H1 (cell line): ENCODE measurements at regions not wholly inside any gene's neighbourhood (a gene's known extent, or its start where the extent isn't known, plus 50 kb on each side); places are given as distances from the start of the nearest gene placed in this dataset.

Experiments used
- CTCF ChIA-PET: fragments of 300-600 bp; sonication (Branson Sonifier 250); formaldehyde crosslinking; loops from one replicate; lab custom pipeline; 2021; ENCODE audit not compliant: partially characterized antibody; lab: Charles Lee
- POLR2A ChIA-PET: fragments of 300-600 bp; sonication (Branson Sonifier 250); formaldehyde crosslinking; loops from one replicate; lab custom pipeline; 2021; ENCODE audit warnings: inconsistent platforms; ENCODE audit not compliant: partially characterized antibody; lab: Charles Lee
- DNase-seq, 2 experiments: peaks; one replicate each; pipeline versions ENCODE4 v3.0.0 to v3.0.0-alpha.2; 2010 to 2022; ENCODE audit warnings: low spot score in 2 of 2, low read depth in 1 of 2, mixed read lengths in 1 of 2
- FAIRE-seq: peaks from 2 replicates; lab custom pipeline; 2011; peaks lifted over from hg19 to GRCh38; lab: Jason Lieb, UNC
- H2AFZ ChIP-seq: 2 replicates; pipeline ENCODE4 v1.8.1; 2012; ENCODE audit warnings: low read length, inconsistent platforms
- H2AK5ac ChIP-seq: 2 replicates; pipeline ENCODE4 v1.6.1; 2013; ENCODE audit warnings: low read depth, low read length
- H2BK120ac ChIP-seq: replicated peaks from 2 replicates; pipeline ENCODE3; 2013; ENCODE audit warnings: low read depth, low read length, inconsistent platforms
- H2BK12ac ChIP-seq: 2 replicates; pipeline ENCODE4 v1.6.1; 2013; ENCODE audit warnings: low read depth, low read length
- H2BK15ac ChIP-seq: 2 replicates; pipeline ENCODE4 v1.6.1; 2013; ENCODE audit warnings: low read length
- H2BK20ac ChIP-seq: 2 replicates; pipeline ENCODE4 v1.6.1; 2013; ENCODE audit warnings: low read length
- H2BK5ac ChIP-seq: 2 replicates; pipeline ENCODE4 v1.6.1; 2013; ENCODE audit warnings: low read depth, low read length
- H3K14ac ChIP-seq: 2 replicates; pipeline ENCODE4 v1.6.1; 2013; ENCODE audit warnings: inconsistent platforms; ENCODE audit not compliant: insufficient read length
- H3K18ac ChIP-seq: 2 replicates; pipeline ENCODE4 v1.6.1; 2013; ENCODE audit warnings: low read length; ENCODE audit errors: extremely low read depth
- H3K23ac ChIP-seq: 2 replicates; pipeline ENCODE4 v1.6.1; 2013; ENCODE audit warnings: inconsistent platforms; ENCODE audit not compliant: insufficient read length
- H3K23me2 ChIP-seq: 2 replicates; pipeline ENCODE4 v1.6.1; 2013; ENCODE audit warnings: low read depth, low read length
- H3K27ac ChIP-seq: 2 replicates; pipeline ENCODE4 v1.6.1; 2011; ENCODE audit warnings: low read depth, low read length, inconsistent platforms
- H3K27me3 ChIP-seq, 4 experiments: replicated peaks in 1 of 4; 1 replicate in 1 of 4; 2 replicates in 3 of 4; pipeline versions ENCODE4 v1.6.1 to v1.8.1; 2011 to 2013; ENCODE audit warnings: low read length in 3 of 4, mild to moderate bottlenecking in 3 of 4, inconsistent platforms in 2 of 4, mixed read lengths in 2 of 4, moderate library complexity in 1 of 4; ENCODE audit not compliant: control insufficient read depth in 3 of 4, insufficient read depth in 3 of 4; ENCODE audit errors: extremely low read depth in 1 of 4
- H3K36me3 ChIP-seq, 4 experiments: 2 replicates each; pipeline versions ENCODE4 v1.6.1 to v1.8.1; 2011 to 2013; ENCODE audit warnings: mild to moderate bottlenecking in 4 of 4, low read length in 3 of 4, moderate library complexity in 2 of 4, control low read depth in 1 of 4, inconsistent platforms in 1 of 4; ENCODE audit not compliant: insufficient read depth in 4 of 4, control insufficient read depth in 2 of 4
- H3K4ac ChIP-seq: replicated peaks from 2 replicates; pipeline ENCODE3; 2013; ENCODE audit warnings: low read length, low read depth, mixed read lengths, inconsistent platforms; ENCODE audit not compliant: insufficient read length
- H3K4me1 ChIP-seq, 4 experiments: replicated peaks in 1 of 4; 1 replicate in 1 of 4; 2 replicates in 3 of 4; pipeline versions ENCODE4 v1.6.1 to v1.8.1; 2011 to 2013; ENCODE audit warnings: low read length in 3 of 4, inconsistent platforms in 2 of 4, mixed read lengths in 1 of 4; ENCODE audit not compliant: insufficient read depth in 4 of 4, control insufficient read depth in 3 of 4
- H3K4me2 ChIP-seq, 2 experiments: 2 replicates each; pipeline versions ENCODE4 v1.6.1 to v1.8.1; 2011 to 2013; ENCODE audit warnings: low read depth in 2 of 2, low read length in 2 of 2, control low read depth in 1 of 2, inconsistent platforms in 1 of 2, mild to moderate bottlenecking in 1 of 2; ENCODE audit not compliant: insufficient read depth in 1 of 2
- H3K4me3 ChIP-seq, 4 experiments: fragments of 200-600, 300-600 bp in 1 of 4; sonication (generic), shearing (Covaris generic), sonication (Bioruptor Twin) in 1 of 4; 2 replicates each; pipeline versions ENCODE4 v1.5.1 to v1.8.1; 2011 to 2016; ENCODE audit warnings: low read length in 4 of 4, low read depth in 3 of 4, control low read depth in 2 of 4, inconsistent platforms in 2 of 4, mild to moderate bottlenecking in 2 of 4, mixed read lengths in 1 of 4, moderate library complexity in 1 of 4; ENCODE audit not compliant: insufficient read depth in 2 of 4; ENCODE audit errors: extremely low read depth in 1 of 4
- H3K56ac ChIP-seq: replicated peaks from 2 replicates; pipeline ENCODE3; 2013; ENCODE audit warnings: low read depth, mild to moderate bottlenecking, mixed read lengths, low read length, inconsistent platforms; ENCODE audit not compliant: insufficient read length
- H3K79me1 ChIP-seq: 2 replicates; pipeline ENCODE4 v1.6.1; 2013; ENCODE audit warnings: low read depth, low read length, control low read depth
- H3K79me2 ChIP-seq, 2 experiments: 2 replicates each; pipeline versions ENCODE4 v1.6.1 to v1.8.1; 2012 to 2013; ENCODE audit warnings: low read length in 2 of 2, mild to moderate bottlenecking in 2 of 2, inconsistent platforms in 1 of 2; ENCODE audit not compliant: insufficient read depth in 2 of 2, control insufficient read depth in 1 of 2
- H3K9ac ChIP-seq, 4 experiments: replicated peaks in 1 of 4; 1 replicate in 1 of 4; 2 replicates in 3 of 4; pipeline versions ENCODE4 v1.6.1 to v1.8.1; 2011 to 2013; ENCODE audit warnings: low read depth in 3 of 4, low read length in 3 of 4, control low read depth in 2 of 4, mild to moderate bottlenecking in 2 of 4, moderate library complexity in 2 of 4, inconsistent platforms in 1 of 4; ENCODE audit errors: extremely low read depth in 1 of 4
- H3K9me3 ChIP-seq, 2 experiments: 2 replicates each; pipeline versions ENCODE4 v1.6.1 to v1.8.1; 2012 to 2013; ENCODE audit warnings: mild to moderate bottlenecking in 2 of 2, moderate library complexity in 2 of 2, control low read depth in 1 of 2, inconsistent platforms in 1 of 2, low read depth in 1 of 2, low read length in 1 of 2, mixed read lengths in 1 of 2; ENCODE audit not compliant: insufficient read depth in 2 of 2
- H4K20me1 ChIP-seq, 2 experiments: replicated peaks in 1 of 2; 2 replicates each; pipeline versions ENCODE3 to v1.8.1; 2011 to 2013; ENCODE audit warnings: inconsistent platforms in 2 of 2, low read length in 2 of 2, mild to moderate bottlenecking in 1 of 2; ENCODE audit not compliant: insufficient read depth in 2 of 2, control insufficient read depth in 1 of 2
- H4K5ac ChIP-seq: 2 replicates; pipeline ENCODE4 v1.6.1; 2013; ENCODE audit warnings: low read length, low read depth, mixed read lengths, inconsistent platforms; ENCODE audit not compliant: insufficient read length
- H4K8ac ChIP-seq: 2 replicates; pipeline ENCODE4 v1.8.0; 2013; ENCODE audit warnings: mild to moderate bottlenecking, moderate library complexity, low read length, inconsistent platforms; ENCODE audit not compliant: insufficient read depth; ENCODE audit errors: extremely low read depth
- H4K91ac ChIP-seq: replicated peaks from 2 replicates; pipeline ENCODE3; 2013; ENCODE audit warnings: low read length, mixed read lengths, inconsistent platforms; ENCODE audit not compliant: insufficient read length
- CHD2 ChIP-seq: IDR thresholded peaks from 2 replicates; pipeline ENCODE4 v1.6.1; 2012; ENCODE audit warnings: low read length, improper control_type of control experiment
- SP2 ChIP-seq: IDR thresholded peaks from 2 replicates; pipeline ENCODE4 v1.6.1; 2012; ENCODE audit warnings: mild to moderate bottlenecking, low read length, inconsistent platforms
- WGBS, 2 experiments: shearing (Covaris generic) in 1 of 2; methylation state at CpG; one replicate each; pipeline versions ENCODE4 v1.1.6 to v1.1.7; 2013 to 2015; ENCODE audit warnings: low lambda C conversion rate in 2 of 2, mixed read lengths in 2 of 2, inconsistent platforms in 1 of 2, low coverage in 1 of 2, missing lambda C conversion rate in 1 of 2; ENCODE audit not compliant: insufficient replicate concordance in 2 of 2, insufficient coverage in 1 of 2, insufficient read length in 1 of 2; ENCODE audit errors: extremely low coverage in 1 of 2, missing lambda C conversion rate in 1 of 2; 5-methylcytosine and 5-hydroxymethylcytosine counted together
- TF ChIP-seq, protein P1 (sequence below): IDR thresholded peaks from 2 replicates; pipeline ENCODE4 v1.6.1; 2012; ENCODE audit warnings: inconsistent platforms

DNA sequence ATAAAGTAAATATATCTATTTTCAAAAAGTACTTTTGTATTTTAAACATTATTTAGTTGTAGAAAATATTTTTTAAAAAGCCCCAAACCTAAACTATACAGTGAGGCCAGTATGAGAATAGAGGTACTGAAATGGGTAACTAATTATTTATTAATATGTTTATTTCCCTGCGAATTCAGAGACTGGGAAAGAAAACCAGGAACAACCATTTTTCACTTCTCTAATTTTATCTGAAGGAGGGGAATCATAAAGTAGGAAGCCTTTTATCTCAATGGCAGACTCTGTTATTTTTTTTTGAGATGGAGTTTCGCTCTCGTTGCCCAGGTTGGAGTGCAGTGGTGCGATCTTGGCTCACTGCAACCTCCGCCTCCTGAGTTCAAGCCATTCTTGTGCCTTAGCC lies 63.6 kb upstream of the TRAK1 start:
- Histone ChIP-seq H3K23me2 (no peaks in the 10 kb centered on the region), H3K4me3 (no peak overlapping the region), H4K20me1 (no peaks in the 10 kb centered on the region), H3K79me1 (peaks cover 5% of the 10 kb centered on the region), H2AK5ac (no peak overlapping the region), H3K23ac (no peak overlapping the region), H2BK12ac (no peak overlapping the region), H3K14ac (no peak overlapping the region), H2BK120ac (no peak overlapping the region), H2BK15ac (no peak overlapping the region), H3K36me3 (no peaks in the 10 kb centered on the region), H3K27ac (no peak overlapping the region), H4K91ac (no peak overlapping the region), H3K18ac (no peak overlapping the region), H3K4me2 (no peak overlapping the region), H3K9me3 (no peaks in the 10 kb centered on the region), H4K8ac (no peak overlapping the region), H3K79me2 (peaks cover 4 to 52% of the 10 kb centered on the region in 2 experiments; a peak in 3 of 4 replicates), H4K5ac (no peak overlapping the region), H3K56ac (no peak overlapping the region), H2AFZ (no peak overlapping the region), H3K27me3 (no peaks in the 10 kb centered on the region), H3K9ac (no peak overlapping the region), H2BK5ac (no peak overlapping the region), H3K4me1 (peaks cover 9 to 28% (median 20%) of the 10 kb centered on the region in 4 experiments), H3K4ac (no peak overlapping the region), H2BK20ac (no peak overlapping the region)
- FAIRE-seq (no peak), DNase-seq (no peak)
- TF ChIP-seq CHD2: no peak
- TF ChIP-seq, protein P1, sequence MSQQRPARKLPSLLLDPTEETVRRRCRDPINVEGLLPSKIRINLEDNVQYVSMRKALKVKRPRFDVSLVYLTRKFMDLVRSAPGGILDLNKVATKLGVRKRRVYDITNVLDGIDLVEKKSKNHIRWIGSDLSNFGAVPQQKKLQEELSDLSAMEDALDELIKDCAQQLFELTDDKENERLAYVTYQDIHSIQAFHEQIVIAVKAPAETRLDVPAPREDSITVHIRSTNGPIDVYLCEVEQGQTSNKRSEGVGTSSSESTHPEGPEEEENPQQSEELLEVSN: no peak
- TF ChIP-seq SP2: no peak
- CTCF ChIA-PET: interaction anchor here (0.6 to 3.6 kb wide), 5 partner anchors 13 to 64 kb away, joined by 3 to 19 read pairs (median 16); no protein-coding TSS in a partner anchor
- 92% methylated on average over 5 of the region's 5 CpGs; no CpG with 5 or more reads in 1 of the 2 experiments for WGBS, 2 experiments
- POLR2A ChIA-PET: interaction anchor here (0.9 to 2.2 kb wide), 3 partner anchors 13 to 23 kb away, joined by 3 to 8 read pairs (median 4); no protein-coding TSS in a partner anchor
